ENCODE measurements at regions not wholly inside any gene's neighbourhood (a gene's known extent, or its start where the extent isn't known, plus 50 kb on each side); places are given as distances from the start of the nearest gene placed in this dataset.

GRCh38 chr4:58649226-58649625 is 1539.0 kb upstream of the IGFBP7 start:
- TF ChIP-seq POLR2A (IDR thresholded peaks at IDR 0.05) (no peak), CTCF (IDR thresholded peaks at IDR 0.05) (no peak)

All from transverse colon (tissue), 3 donors.